GM18907 (cell line): ENCODE measurements at regions not wholly inside any gene's neighbourhood (a gene's known extent, or its start where the extent isn't known, plus 50 kb on each side); places are given as distances from the start of the nearest gene placed in this dataset.

Source experiments
- ATAC-seq: cut with Tn5 transposase; IDR thresholded peaks from one replicate; pipeline ENCODE4 v1.9.1; 2021; ENCODE audit warnings: mild to moderate bottlenecking, moderate library complexity; ENCODE audit not compliant: unreplicated experiment

DNA sequence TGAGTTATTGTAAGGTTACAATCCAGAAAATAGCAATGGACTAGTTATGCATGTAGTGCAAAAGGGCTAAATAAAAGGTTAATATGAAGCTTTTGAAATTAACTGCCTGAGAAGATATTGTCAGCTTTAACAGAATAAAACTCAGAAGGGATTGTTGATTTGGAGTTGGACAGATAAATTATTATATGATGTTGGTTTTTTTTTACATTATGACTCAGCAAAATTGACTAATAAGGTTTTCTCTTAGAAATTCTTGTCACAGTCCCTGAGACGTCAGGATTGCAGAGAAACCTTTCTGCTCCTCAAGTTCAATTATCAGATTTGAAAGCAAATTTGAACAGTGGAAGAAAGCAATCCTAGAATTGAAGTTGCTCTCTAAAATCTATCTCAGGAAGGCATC is 946.9 kb downstream of the CBLN2 start:
- no peak for ATAC-seq

DNA sequence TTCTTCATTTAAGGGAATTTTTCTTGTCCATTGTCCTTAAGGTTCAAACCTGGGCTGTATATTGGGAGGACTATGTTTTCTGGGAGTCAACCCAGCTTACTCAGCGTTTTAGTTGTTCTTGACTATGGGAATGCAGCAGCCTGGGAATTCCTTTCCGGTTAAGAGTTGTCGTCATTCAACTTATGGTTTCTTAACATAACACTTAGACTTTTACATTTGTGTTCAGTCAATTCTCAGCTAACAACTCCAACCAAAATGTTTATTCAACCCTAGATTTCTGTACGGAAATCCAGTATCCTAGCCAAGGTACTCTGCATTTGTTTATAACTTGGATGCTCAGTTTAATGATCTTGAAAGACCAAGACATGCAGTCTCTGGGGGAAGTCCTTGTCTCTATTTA is 960.9 kb downstream of the CBLN2 start:
- no peak for ATAC-seq

DNA sequence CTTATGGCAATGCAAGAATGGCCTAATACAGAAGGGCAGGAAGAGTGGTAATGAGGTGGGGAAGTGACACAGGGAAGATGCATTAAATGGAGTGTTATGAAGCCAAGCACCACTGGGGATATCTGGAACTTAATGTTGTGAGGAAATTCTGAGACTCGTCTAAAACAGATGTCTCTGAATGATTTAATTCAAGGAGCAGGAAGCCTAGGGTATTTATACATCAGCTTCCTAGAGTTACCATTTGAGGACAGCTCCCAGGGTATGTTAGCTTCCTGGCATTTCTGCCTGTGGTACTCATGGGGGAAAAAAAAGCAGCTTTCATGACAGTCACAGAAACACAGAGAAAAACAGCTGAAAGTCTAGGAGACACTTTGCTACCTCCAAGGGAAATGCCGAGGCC is 989.5 kb downstream of the CBLN2 start:
- ATAC-seq, result no peak

DNA sequence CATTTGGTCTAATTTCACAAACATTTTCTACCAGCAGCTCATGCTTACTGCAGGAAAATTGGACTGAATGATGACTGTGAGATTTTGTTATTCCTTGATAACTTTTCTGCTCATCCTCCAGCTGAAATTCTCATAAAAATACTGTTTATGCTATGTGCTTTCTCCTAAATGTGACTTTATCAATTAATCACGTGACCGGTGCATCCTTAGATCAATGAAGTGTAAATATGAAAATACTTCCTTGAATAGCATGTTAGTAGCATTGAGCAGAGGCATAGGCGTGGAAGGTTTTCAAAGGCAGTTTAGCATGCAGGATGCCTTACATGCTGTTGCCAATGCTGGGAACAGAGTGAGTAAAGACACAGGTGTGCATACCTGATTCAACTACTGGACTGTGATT is 1002.5 kb downstream of the CBLN2 start:
- no peak for ATAC-seq

DNA sequence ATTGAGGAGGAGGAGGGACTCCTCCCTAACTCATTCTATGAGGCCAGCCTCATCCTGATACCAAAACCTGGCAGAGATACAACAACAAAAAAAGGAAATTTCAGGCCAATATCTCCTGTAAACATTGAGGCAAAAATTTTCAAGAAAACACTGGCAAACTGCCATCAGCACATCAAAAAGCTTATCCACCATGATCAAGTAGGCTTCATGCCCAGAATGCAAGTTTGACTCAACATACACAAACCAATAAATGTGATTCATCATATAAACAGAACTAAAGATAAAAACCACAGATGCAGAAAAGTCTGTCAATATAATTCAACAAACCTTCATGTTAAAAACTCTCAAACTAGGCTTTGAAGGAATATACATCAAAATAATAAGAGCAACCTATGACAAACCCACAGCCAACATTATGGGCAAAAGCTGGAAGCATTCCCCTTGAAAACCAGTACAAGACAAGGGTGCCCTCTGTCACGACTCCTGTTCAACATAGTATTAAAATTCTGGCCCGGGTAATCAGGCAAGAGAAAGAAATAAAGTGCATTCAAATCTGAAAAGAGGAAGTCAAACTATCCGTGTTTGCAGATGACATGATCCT is 1014.3 kb downstream of the CBLN2 start:
- no peak for ATAC-seq

DNA sequence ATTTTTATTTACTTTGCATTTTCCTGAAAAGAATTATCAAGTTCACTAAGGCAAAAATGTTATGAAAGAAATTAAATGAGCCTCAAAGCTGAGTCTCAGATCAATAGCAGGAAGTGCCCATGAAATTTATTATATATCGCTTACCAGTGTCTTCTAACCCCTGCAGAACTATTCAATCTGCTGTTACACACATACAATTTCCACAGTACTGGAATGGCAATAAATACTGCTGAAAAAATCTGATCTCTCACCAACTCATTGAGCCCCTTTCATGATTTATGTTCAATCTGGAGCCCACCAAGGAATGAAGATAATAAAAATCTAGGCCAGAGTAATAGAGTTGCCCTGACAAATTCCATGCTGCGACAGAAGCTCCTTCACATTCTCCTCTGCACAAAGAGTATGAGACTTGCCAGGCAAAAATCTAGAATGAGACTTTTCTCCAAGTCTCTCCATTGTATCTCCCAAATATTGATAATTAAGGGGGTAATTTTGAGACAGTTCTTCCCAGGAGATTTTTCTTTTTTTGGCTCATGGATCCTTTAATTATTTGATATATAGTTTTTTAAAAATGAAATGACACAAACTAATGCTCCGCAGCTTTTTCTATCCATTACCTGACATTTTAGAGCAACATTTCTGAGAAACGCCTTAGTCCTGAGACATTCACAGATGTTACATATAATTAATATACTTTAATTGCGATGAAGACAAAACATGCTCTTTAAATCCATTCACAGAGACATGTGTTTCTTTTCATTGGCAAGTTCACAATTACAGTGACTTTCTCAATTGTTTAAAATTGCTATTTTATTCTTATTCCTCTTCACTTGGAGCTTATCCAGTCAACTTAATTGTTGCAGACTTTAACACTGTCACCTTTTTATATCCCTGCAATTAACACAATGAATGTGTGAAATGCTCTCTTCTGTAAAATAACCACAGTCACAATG is 1020.4 kb downstream of the CBLN2 start:
- no peak for ATAC-seq

DNA sequence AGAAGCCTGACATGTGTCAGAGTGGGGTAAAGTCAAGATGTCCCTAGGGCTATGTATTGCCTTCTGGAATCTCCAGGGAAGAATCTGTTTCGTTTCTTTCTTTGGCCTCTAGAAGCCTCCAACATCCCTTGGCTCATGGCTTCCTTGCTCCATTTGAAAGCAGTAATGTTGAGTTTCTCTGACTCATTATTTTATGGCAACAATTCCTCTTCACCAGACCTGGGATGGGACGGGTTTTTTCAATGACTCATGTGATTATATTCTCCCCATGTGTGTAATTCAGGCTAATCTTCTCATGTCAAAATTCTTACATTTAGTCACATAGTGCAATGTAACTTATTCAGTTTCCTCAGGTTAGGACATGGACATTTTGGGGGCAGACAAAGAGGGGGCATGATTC is 1038.6 kb downstream of the CBLN2 start:
- no peak for ATAC-seq

DNA sequence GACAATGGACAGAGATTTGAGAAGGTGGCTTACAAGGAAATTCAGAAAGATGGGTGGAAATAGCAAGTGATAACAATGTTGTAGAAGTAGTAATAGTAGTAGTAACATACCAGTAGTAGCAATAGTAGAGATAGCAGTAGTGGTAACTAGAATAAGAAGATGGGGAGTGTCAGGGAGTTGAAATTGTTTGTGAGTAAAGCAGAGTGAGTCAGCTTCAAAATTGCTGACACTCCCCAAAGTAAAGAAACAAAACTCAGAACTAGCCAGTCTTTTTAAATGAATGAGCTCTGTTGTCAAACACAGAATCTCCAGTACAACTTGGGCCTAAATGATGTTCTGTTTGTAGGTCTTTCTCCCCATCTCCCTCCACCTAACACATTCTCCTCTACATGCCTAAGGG is 1040.9 kb downstream of the CBLN2 start:
- no peak for ATAC-seq

DNA sequence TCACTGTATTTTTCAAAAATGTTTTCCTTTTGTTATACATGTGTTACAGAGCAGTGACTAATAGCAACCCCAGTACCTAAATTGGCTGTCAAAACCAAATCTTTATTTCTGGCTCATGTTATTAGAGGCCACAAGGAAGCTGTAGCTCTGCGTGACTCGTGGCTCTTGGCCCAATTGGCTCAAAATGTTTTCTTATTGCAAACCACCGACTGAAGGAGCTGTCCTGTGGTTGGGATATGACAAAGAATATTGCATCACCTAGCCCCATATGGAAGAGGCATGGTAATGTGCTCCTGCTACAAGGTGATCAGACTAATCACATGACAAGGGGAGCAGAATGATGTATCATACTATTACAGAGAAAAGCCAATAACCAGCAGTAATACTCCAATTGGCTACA is 1058.5 kb downstream of the CBLN2 start:
- no peak for ATAC-seq

DNA sequence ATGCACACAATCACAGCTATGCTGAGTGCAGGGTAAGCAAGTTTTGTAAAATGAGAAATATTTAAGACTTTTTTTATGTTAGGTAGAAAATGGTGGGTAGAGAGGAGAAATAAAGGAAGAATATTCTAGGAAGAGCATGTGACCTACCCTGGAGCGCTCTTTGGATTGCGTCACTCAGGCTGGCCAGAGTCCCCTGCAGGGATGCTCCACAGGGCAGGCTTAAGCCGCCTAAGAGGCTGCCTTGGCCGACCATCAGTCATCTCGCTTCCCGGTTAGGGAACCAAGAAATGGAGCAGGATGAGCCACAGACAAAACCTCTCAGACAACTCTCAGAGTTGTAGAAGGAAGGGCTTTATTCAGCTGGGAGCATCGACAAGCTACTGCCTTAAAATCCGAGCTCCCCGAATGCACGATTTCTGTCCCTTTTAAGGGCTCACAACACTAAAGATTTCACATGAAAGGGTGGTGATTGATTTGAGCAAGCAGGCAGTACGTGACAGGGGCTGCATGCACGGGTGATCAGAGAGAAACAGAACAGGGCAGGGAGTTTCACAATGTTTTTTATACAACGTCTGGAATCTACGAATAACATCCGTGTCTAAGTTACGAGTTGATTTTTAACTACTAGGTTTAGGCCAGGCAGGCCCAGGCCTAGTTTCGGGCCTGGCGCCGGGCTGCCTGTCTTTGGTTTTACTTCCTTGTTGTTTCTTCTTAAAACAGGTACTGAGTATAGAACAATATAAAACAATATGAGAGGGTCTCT is 1072.0 kb downstream of the CBLN2 start:
- ATAC-seq, result no peak

DNA sequence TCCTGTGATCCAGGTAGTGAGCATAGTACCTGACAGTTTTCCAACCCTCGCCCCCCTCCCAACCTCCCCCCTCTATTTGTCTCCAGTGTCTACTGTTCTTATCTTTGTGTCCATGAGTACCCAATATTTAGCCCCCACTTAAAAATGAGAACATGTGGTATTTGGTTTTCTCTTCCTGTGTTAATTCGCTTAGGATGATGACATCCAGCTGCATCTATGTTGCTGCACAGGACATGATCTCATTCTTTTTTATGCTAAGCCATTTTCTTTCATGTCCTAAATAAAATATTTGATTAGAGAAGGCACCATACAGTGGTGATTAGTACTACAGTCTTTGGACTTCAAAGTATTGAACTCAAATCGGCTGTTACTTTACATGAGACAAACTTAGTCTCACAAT is 1087.9 kb downstream of the CBLN2 start:
- no peak for ATAC-seq

DNA sequence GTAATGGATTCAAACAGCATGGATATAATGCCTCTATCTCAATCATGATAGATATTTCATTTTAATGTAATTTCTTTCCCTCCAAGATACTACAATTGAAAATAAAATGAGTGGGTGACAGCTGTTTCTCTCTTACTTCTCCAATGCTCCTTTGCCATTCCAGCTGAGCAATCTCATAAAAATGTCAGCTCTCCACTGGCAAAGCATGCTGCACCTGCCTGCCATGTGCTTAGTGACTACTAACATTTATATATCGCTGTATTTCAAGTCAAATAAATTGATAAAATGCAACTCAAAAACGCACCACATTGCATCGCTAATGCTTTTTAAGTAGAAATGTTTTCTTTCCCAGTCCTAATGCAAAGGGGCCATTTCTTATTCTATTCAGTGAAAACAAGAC is 1093.9 kb downstream of the CBLN2 start:
- ATAC-seq, result no peak

DNA sequence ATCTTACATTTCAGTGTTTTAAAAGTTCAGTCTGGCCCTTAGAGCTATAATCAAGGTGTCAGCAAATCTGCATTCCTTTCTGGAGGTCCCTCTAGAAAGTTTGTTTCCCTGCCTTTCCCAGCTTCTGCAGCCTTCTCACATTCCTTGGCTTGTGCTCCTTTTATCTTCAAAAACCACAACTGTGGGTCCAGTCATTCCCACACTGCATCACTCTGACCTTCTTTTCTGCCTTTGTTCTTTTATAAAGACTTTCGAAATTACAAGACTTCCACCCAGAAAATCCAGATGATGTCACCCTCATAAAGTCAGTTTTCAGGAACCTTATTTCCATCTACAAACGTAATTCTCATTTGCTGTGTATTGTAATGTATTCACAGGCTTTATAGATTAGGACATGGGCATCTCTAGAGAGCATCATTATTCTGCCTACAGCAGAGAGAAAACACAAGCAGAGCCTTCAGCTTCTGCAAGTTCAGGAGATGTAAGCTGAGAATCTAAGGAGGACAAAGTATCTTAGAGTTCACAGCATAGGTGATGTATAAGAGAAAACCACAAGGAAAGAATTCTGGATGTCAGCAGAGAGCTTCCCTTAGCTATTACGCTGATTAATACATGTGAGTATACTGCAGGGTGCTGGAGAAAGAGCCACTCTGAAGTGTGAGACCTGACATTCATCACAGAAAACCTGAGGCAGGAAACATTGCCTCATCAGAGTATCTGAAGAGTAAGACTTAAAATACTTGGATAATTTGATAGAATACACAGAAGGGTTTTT is 1100.2 kb downstream of the CBLN2 start:
- ATAC-seq, result no peak

DNA sequence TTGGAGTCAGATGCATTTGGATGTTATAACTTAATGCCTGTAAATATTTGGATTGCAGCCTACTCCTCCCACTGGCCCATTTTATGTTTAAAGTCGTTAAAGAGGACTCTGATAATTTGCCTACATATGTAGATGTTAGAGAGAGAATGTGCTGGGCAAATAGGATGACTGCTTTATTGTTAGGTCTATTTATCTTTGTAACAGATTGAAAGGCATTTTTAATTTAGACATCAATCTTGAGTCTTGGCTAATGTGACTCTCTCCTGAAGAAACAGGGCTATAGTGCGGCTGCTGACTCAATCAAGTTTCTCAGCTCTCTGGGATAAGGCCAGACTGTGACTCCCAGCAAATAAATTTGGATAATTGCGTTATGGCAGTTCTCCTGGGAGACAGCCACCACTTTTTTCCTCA is 1101.4 kb downstream of the CBLN2 start:
- no peak for ATAC-seq

DNA sequence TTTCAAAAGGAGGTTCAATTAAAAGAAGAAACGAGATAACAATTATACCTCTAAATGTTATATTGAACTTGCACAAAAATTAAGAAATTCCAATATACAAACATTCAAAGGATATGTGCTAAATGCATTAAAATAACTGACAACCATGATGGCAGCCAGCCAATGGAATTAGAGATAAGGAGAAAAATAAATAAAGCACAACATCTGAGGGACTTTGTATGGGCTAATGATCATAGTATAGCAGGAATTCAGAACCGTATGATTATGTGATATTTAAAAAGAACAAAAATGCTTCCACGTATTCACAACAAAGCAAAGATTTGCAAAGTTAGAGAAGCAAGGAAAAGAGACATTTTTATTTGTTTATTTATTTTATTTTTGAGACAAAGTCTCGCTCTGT is 1103.0 kb downstream of the CBLN2 start:
- ATAC-seq, result no peak

DNA sequence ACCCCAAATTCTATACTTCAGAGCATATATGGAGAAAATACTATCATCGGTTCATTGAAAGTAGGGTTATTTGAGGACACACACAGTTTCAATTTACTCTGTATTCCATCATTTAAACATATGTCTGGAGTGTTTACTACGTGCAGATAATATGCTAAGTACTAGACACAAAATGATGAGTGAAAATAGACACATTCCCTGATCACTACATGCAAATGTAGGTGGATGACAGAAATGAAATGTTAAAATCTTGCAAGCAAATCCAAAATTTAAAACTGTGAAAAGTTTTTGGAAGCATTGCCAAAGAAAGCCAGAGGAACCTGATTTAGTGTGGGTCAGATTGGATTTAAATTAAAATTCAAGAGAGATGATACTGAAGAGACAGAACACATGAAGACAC is 1106.6 kb downstream of the CBLN2 start:
- no peak for ATAC-seq

DNA sequence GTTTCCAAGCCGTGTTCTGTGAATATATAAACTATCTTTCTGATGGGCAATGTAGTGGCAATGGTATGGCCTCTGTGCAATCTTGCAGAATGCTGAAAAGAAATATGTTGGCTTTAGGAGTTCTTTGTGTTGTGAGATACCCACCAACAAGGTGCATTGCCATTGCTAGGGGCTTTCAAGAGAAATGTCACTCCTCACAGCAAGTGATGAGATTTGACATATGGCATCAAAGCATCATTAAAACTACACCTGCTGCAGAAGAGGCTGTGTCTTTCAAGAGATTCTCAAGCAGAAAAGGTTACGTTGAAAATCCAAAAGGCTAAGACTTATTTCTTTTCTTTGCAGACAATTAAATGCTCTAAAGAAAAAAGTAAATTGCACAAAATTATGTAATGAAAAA is 1110.8 kb downstream of the CBLN2 start:
- ATAC-seq, result no peak

DNA sequence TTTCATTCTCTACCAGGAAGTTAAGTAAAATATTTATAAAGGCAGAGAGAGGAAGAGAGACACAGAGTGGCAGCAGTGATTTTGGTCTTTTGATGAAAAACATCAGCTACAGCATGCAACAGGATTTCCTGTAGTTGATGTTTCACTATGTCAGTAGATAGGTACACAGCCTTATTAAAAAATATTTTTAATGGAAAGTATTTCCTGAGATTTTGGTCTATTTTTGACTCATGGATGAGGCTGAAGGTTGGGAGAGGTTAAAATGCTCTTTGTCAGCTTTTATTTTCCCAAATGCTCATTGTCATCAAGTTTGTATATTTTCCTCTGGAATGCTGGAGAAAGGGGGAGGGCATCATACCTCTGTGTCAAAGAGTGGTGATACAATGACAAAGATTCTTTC is 1112.5 kb downstream of the CBLN2 start:
- ATAC-seq, result no peak

DNA sequence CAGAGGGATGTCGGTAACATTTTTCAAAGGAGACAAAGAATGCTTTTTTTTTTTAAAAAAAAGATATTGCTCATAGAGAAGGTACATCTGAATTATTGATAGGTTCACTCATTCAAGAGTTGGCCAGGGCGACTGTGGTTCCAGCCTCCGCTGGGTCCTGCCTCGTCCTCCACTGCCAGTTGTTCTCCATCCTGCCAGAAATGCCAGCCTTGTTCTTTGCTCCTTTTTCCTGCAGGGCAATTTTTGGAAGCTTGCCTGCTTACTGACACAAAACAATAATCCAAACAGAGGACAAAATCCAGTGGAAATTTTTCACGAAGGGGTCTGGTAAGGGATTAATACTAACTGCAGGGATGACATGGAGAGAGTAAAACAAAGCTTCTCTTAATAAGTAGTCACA is 1113.0 kb downstream of the CBLN2 start:
- ATAC-seq, result no peak

DNA sequence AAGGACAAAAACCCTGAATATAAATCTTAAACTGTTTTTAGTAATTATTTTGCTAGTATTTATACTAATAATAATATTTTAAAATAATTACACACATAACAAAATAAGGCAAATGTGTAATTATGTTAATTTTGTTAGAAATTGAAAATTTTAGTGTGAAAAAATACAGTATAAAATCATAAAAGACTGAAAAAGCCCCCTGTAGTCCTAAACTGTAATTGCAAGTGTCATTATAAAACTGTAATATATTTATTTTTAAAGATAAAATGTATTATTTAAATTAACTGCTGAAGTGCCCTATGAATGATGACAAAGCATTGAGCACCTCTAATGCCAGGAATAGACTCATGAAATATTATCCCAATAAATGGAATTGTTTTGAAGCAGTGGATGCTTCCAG is 1117.7 kb downstream of the CBLN2 start:
- ATAC-seq, result no peak

DNA sequence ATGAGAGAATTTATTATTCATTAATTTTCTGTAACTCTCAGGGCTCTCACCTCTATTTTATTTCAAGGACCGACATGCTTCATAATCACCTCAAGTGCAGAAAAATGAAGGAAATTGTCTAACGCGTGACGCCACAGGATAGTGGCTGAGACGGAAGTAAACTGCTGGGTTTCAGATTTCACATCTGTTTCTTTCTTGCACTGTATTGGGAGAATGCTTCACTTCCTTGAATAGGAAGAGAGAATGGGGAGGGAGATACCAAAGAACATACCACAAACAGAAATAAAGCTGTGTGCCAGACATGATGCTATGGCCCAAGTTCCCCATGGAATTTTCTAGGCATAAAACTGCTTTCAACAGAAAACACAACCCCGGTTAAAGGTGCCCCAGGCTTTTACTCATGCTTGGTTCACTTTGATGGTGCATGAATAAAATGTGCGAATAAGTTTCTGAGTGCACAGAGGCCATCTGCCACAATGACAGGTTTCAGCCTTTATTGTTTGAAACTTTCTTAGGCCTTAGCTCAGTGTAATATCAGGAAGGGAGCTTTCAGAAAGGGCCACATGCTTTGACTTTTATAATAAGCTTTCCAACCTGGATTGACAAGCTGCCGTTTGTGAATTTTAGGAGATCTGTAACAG is 1116.4 kb downstream of the SOCS6 start:
- no peak for ATAC-seq
